ENCODE measurements at regions not wholly inside any gene's neighbourhood (a gene's known extent, or its start where the extent isn't known, plus 50 kb on each side); places are given as distances from the start of the nearest gene placed in this dataset.

DNA sequence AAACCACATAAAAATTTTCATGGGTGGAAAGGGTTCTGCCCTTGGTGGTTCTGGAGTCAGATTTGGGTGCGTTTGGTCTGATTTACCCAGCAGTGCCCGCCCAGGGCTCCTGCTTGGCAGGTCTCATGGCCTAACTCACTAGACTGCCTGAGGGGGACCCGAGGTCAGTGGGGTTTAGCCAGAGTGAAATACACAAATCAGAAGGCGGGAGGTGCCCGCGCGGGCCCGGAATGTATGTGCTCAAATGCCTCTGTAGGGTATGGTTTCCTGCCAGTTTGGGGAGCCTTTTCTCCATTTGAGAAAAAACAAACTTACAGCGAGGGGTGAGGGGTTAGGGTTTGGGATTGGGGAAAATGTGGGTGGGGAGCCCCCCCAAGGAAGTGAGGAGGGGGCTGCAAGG is 70.9 kb upstream of the POLG start:
- DNase-seq (ENCODE audit: extremely low spot score): no peak
- H3K36me3 ChIP-seq: no peaks in the 10 kb centered on the region
- H3K9me3 ChIP-seq: no peaks in the 10 kb centered on the region
- no peak overlapping the region for H3K27ac ChIP-seq (replicated peaks in 1 of 4)
- peaks cover 0 to 99% (median 67%) of the 10 kb centered on the region in 4 donors for H3K27me3 ChIP-seq
- H3K4me3 ChIP-seq: no peak overlapping the region
- 41% methylated on average over 9 of the region's 9 CpGs for WGBS
- H3K4me1 ChIP-seq: peaks cover 22 to 71% (median 61%) of the 10 kb centered on the region in 4 donors
- intact Hi-C loops (cut with DNase I): no loop called here
- TF ChIP-seq, protein P1, sequence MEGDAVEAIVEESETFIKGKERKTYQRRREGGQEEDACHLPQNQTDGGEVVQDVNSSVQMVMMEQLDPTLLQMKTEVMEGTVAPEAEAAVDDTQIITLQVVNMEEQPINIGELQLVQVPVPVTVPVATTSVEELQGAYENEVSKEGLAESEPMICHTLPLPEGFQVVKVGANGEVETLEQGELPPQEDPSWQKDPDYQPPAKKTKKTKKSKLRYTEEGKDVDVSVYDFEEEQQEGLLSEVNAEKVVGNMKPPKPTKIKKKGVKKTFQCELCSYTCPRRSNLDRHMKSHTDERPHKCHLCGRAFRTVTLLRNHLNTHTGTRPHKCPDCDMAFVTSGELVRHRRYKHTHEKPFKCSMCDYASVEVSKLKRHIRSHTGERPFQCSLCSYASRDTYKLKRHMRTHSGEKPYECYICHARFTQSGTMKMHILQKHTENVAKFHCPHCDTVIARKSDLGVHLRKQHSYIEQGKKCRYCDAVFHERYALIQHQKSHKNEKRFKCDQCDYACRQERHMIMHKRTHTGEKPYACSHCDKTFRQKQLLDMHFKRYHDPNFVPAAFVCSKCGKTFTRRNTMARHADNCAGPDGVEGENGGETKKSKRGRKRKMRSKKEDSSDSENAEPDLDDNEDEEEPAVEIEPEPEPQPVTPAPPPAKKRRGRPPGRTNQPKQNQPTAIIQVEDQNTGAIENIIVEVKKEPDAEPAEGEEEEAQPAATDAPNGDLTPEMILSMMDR (IDR thresholded peaks at IDR 0.05): no peak
- no peak for TF ChIP-seq POLR2AphosphoS5 (IDR thresholded peaks at IDR 0.05)
- TF ChIP-seq POLR2A (IDR thresholded peaks at IDR 0.05; ENCODE audit: low read depth): no peak
- TF ChIP-seq EP300 (IDR thresholded peaks at IDR 0.05): no peak

DNA sequence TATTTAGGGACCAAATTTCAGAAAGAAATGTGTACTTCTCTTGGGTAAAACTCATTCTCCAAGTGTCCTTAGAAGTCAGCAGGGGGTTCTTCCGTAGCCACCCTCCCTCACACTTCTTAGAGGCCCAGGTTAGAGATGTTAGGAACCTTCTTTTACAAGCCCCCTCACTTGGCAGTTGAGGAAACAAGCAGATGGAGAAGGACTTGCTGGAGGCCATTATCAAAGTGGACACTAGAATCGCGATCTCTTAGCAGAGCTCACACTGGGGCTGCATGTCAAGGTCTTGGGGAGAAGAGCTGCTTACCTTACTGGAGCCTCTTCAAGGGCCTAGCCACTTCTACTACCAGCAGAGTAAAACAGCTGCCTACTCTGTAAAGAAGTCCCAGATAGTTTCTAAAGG is 69.4 kb upstream of the POLG start:
- Histone ChIP-seq H3K27ac (replicated peaks in 1 of 4) (peak overlapping the region in 1 of 4 donors; percentile 89), H3K36me3 (no peaks in the 10 kb centered on the region), H3K9me3 (no peaks in the 10 kb centered on the region), H3K27me3 (peaks cover 9 to 99% (median 65%) of the 10 kb centered on the region in 4 donors), H3K4me1 (peaks cover 35 to 79% (median 68%) of the 10 kb centered on the region in 4 donors), H3K4me3 (no peak overlapping the region)
- intact Hi-C loops (cut with DNase I): no loop called here
- no peak for DNase-seq (ENCODE audit: extremely low spot score)
- WGBS: 38% methylated on average over 1 of the region's 3 CpGs
- TF ChIP-seq POLR2AphosphoS5 (IDR thresholded peaks at IDR 0.05) (no peak), EP300 (IDR thresholded peaks at IDR 0.05) (no peak), POLR2A (IDR thresholded peaks at IDR 0.05; ENCODE audit: low read depth) (no peak)
- TF ChIP-seq, protein P1 (IDR thresholded peaks at IDR 0.05): no peak

DNA sequence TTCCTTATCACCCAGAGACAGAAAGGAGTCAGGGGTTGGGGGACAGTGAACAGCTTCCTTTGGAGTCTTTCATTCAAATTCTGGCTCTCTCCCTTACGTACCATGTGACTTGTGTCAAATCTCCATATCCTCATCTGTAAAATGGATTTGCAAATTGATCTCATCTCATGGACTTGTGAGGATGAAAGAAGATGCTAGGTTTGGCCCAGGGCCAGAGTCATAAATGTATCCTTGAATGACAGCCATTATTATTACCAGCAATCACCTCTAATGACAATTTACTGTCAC is 67.8 kb upstream of the POLG start:
- no peak for DNase-seq (ENCODE audit: extremely low spot score)
- TF ChIP-seq POLR2AphosphoS5 (IDR thresholded peaks at IDR 0.05): no peak
- TF ChIP-seq EP300 (IDR thresholded peaks at IDR 0.05): no peak
- TF ChIP-seq, protein P1 (IDR thresholded peaks at IDR 0.05): no peak
- TF ChIP-seq POLR2A (IDR thresholded peaks at IDR 0.05; ENCODE audit: low read depth): no peak
- 33% methylated on average over 1 of the region's 1 CpG for WGBS
- H3K36me3 ChIP-seq: no peaks in the 10 kb centered on the region
- no peaks in the 10 kb centered on the region for H3K9me3 ChIP-seq
- no peak overlapping the region for H3K4me3 ChIP-seq
- H3K27me3 ChIP-seq: peaks cover 9 to 99% (median 62%) of the 10 kb centered on the region in 4 donors
- peaks cover 23 to 67% (median 55%) of the 10 kb centered on the region in 4 donors for H3K4me1 ChIP-seq
- peak overlapping the region in 3 of 4 donors; percentile 69 to 89 (median 86) for H3K27ac ChIP-seq (replicated peaks in 1 of 4)
- intact Hi-C loops (cut with DNase I): no loop called here

DNA sequence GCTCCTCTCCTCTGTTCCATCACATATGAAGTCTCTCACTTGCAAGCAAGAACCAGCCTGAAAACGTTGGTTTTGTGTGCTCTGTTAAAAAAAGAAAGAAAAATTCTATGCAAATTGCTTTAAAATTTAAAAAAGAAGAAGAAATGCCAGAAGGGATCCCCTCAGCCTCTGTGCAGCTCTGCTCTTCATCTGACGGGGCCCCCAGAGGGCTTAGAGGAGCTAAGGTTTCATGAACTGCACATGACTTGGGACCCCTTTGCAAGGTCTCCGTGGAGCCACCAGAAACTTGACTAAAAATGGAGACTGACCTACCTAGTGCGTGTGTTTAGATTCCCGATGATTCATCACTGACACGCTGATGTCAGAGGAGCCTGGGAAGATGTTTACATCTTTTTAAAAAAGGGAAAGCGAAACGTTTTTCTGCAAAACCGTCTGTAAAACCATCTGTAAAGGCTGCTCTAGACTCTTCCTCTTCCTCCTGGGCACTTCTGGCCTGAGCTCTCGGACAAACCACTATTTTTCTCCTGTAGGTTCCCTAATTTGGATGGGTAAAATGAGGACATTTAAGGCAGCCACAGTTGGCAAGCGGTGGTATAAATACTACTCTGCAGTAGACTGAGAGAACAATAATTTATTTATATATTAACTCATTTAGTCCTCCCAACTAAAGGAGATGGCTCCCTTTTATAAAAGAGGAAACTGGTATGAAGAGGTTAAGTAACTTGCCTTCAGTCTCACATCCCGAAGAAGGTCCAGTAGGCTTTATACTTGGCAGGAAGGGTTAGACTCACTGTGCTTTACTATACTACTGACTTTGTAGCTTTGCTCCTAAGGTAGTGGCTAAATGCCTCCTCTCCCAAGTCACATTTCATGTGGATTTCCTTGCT is 67.2 kb upstream of the POLG start:
- Histone ChIP-seq H3K27ac (replicated peaks in 1 of 4) (peak overlapping the region; percentile 69 to 89 (median 86)), H3K4me3 (peak overlapping the region in 3 of 4 donors; percentile 4 to 15 (median 11)), H3K4me1 (peaks cover 17 to 61% (median 49%) of the 10 kb centered on the region in 4 donors), H3K36me3 (no peaks in the 10 kb centered on the region), H3K27me3 (peaks cover 9 to 99% (median 58%) of the 10 kb centered on the region in 4 donors), H3K9me3 (no peaks in the 10 kb centered on the region)
- 6% methylated on average over 12 of the region's 12 CpGs for WGBS
- TF ChIP-seq POLR2AphosphoS5 (IDR thresholded peaks at IDR 0.05) (peak; percentile 34 to 35), EP300 (IDR thresholded peaks at IDR 0.05) (no peak)
- intact Hi-C loops (cut with DNase I): no loop called here
- DNase-seq (ENCODE audit: extremely low spot score): no peak

DNA sequence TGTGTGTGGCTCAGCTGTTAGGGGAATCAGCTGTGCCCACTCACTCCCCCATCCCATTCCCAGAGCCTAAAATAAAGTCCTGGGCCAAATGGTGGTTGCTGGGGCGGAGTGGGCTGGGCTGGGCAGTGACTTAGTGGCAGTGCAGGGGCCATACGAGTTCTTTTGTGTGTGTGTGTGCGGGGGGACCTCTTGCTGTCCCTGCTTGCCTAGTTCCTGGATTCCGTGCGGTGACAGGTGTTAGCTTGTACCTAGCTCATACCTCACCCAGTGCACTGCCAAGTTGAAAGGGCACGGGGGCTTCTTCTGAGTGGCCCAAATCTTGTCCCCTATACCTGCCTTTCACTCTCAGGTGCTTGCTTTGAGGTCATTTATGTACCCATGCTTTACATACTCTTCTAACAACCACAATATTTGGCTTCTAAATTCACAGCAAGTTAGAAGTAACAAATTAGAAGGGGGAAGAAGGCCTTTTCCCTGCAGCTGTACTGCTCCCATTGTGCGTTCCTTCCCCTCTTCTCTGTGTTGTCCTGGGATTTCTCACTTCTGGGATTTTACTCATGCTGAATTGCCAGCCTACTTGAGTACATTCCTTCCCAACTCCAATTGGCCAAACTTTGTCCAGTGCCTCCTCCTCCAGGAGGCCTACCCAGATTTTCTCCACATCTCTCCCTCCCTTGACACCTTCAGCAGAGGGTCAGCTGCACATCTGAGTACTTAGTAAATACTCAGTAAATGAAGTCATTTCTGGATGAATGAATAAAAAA is 66.3 kb upstream of the POLG start:
- H3K27ac ChIP-seq (replicated peaks in 1 of 4): peak overlapping the region; percentile 69 to 89 (median 86)
- DNase-seq (ENCODE audit: extremely low spot score): no peak
- peaks cover 16 to 52% (median 40%) of the 10 kb centered on the region in 4 donors for H3K4me1 ChIP-seq
- H3K27me3 ChIP-seq: peaks cover 9 to 97% (median 50%) of the 10 kb centered on the region in 4 donors
- H3K4me3 ChIP-seq: peak overlapping the region; percentile 54 to 64 (median 60)
- WGBS: 75% methylated on average over 2 of the region's 7 CpGs
- H3K9me3 ChIP-seq: no peaks in the 10 kb centered on the region
- TF ChIP-seq POLR2A (IDR thresholded peaks at IDR 0.05; ENCODE audit: low read depth) (no peak), EP300 (IDR thresholded peaks at IDR 0.05) (no peak), POLR2AphosphoS5 (IDR thresholded peaks at IDR 0.05) (no peak)
- TF ChIP-seq, protein P1 (IDR thresholded peaks at IDR 0.05): no peak
- H3K36me3 ChIP-seq: no peaks in the 10 kb centered on the region
- intact Hi-C loops (cut with DNase I): no loop called here

Data from esophagus muscularis mucosa (tissue), 4 donors.